ENCODE measurements at regions not wholly inside any gene's neighbourhood (a gene's known extent, or its start where the extent isn't known, plus 50 kb on each side); places are given as distances from the start of the nearest gene placed in this dataset.

DNA sequence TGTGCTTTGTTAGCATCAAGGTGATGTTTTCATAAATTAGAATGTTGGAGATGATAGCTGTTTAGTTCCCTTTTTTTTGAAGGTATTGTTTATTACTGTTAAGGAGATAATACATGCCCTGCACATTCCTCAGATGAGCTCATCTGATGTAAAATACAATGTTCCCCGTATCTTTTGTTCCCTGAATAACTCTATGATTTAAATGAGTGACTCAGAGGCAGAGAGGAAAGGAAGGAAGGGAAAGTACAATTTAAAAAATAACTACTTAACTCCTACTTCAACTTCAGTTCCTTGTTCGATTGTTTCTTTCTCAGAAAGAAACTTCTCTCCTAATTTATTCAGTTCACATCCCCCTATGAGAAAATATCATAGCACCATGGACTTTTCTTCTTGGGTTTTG is 208.7 kb downstream of the KCNE4 start:
- TF ChIP-seq, protein P1, sequence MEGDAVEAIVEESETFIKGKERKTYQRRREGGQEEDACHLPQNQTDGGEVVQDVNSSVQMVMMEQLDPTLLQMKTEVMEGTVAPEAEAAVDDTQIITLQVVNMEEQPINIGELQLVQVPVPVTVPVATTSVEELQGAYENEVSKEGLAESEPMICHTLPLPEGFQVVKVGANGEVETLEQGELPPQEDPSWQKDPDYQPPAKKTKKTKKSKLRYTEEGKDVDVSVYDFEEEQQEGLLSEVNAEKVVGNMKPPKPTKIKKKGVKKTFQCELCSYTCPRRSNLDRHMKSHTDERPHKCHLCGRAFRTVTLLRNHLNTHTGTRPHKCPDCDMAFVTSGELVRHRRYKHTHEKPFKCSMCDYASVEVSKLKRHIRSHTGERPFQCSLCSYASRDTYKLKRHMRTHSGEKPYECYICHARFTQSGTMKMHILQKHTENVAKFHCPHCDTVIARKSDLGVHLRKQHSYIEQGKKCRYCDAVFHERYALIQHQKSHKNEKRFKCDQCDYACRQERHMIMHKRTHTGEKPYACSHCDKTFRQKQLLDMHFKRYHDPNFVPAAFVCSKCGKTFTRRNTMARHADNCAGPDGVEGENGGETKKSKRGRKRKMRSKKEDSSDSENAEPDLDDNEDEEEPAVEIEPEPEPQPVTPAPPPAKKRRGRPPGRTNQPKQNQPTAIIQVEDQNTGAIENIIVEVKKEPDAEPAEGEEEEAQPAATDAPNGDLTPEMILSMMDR (conservative IDR thresholded peaks at IDR 0.05 in 1 of 2, IDR thresholded peaks at IDR 0.05 in 1 of 2; ENCODE audit: extremely low read depth in 1 of 2, insufficient read depth in 1 of 2, low read depth in 1 of 2, low read length in 2 of 2), result no peak
- TF ChIP-seq EZH2 (IDR thresholded peaks at IDR 0.05; ENCODE audit: borderline replicate concordance, low read length), result no peak

All from mammary epithelial cell (primary cell).